Right kidney (tissue), 1 donor: ENCODE measurements at regions not wholly inside any gene's neighbourhood (a gene's known extent, or its start where the extent isn't known, plus 50 kb on each side); places are given as distances from the start of the nearest gene placed in this dataset.

Experiments
- DNase-seq: peaks from one replicate; pipeline ENCODE4 v3.0.0-alpha.2; 2016

DNA sequence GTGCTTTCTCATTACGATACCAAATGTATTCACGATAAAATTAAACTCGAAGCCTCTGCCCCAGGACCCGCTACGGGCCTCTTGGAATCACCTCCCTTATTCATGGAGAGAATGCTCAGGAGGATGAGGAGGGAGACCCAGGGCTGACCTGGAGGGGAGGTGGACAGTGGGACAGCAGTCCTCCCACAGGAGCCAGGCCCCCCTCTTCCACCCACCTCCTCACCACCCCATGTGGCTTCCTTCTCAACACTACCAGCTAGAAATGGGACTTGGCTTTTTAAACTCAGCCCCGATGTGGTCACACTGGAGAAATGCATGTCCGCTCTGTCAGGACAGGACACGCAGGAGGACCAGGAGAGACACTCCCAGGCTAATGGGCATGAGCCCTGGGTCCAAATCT lies 147.9 kb upstream of the ID2 start:
- no peak for DNase-seq

DNA sequence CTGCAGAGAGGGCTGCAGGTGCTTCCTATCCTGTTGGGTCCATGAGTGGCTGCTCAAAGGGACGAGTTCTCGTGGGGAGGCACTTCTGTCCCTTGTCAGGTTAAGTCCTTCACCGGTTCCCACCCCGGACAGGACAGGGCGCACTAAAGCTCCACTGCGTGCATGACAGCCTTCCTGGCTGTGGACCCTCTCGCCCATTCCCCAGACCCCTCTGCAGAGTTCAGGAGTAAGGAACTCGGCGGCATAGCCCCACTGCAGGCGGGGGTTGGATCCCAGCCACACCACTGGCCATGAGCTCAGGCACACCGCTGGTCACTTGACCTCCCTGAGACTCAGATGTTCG lies 147.5 kb upstream of the ID2 start:
- no peak for DNase-seq

DNA sequence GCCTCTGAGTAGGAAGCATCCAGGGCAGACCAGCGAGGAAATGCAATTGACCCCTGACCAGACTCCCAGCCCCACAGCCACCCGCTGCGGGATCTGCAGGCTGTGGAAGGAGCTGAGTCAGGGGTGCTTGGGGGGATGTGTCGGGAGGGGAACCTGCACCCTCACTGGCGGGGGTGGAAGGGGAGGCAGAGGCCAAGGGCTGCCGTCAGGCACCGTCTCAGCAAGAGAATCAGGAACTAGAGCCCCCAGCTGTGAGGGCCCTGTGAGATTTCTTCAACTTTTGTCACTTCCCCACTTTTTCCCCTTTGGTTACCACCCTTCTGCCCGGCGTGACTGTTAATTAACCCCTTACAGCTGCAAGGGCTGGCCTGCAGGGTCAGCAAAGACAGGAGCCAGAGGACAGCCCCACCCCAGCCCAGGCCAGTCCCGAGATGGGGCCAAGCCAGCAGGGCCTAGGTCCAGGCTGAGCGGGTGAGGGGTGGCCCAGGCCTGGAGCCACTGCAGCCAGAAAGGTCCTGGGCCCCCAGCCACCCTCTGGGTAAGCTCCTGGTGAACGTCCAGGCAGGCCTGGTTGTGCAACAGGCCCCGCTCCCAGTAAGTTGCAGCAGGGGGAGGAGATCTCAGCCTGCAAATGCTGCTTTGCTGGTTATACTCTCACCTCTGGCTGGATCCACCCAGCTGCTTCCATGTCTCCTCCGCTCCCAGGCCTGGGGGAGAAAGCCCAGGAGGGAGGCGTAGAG lies 147.0 kb upstream of the ID2 start:
- no peak for DNase-seq

DNA sequence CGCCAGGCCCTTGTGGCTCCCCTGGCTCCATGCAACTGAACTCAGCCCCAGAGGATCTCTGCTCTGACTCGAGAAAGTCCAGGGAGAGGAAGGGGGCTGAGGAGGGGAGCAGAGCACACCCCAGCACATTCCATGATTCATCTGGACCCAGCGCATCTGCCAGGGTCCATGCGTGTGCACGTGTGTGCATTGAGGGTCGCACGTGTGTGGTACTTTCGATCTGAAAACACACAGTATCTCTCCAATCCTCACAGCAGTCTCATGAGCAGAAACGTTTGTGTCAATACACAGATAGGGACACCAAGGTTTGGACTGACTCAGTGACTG lies 146.4 kb upstream of the ID2 start:
- DNase-seq = no peak

DNA sequence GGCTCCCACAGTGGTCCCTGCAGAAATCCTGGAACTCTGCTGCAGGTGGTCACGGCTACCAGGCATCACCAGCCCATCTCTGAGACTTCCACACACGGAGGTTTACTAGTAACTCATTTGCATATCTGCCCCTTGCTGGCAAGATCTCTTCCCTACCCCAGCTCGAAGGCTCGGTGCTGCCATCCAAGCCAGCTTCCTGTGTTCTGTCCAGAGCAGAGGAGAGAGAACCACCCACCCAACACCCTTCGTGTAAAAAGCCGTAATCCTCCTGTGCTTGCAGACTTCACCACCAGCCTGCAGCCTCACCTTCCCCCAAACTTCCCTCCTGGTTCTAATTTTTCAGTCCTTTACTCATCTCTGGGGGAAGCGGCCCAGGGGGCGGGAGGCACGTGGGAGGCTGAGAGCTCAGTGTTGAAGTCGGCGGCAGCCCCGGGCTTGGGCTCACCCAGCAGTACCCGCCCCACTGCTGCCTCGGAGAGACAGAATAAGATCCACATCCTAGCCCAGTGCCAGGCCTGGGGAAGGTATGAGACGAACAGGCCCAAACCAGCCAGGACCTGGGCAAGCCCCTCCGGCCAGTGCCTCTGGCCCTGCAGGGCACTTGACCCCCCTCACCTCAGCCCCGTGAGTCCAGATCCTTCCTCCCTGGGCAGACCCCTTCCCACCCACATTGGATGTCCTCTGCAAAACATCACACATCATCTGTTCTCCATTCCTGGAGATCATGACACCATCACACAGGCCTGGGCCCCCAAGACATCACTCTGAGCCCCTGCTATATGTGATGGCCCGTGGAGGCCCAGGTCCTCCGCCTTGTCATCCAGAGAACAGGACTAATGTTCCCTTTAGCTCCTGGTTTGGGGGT lies 145.8 kb upstream of the ID2 start:
- no peak for DNase-seq

DNA sequence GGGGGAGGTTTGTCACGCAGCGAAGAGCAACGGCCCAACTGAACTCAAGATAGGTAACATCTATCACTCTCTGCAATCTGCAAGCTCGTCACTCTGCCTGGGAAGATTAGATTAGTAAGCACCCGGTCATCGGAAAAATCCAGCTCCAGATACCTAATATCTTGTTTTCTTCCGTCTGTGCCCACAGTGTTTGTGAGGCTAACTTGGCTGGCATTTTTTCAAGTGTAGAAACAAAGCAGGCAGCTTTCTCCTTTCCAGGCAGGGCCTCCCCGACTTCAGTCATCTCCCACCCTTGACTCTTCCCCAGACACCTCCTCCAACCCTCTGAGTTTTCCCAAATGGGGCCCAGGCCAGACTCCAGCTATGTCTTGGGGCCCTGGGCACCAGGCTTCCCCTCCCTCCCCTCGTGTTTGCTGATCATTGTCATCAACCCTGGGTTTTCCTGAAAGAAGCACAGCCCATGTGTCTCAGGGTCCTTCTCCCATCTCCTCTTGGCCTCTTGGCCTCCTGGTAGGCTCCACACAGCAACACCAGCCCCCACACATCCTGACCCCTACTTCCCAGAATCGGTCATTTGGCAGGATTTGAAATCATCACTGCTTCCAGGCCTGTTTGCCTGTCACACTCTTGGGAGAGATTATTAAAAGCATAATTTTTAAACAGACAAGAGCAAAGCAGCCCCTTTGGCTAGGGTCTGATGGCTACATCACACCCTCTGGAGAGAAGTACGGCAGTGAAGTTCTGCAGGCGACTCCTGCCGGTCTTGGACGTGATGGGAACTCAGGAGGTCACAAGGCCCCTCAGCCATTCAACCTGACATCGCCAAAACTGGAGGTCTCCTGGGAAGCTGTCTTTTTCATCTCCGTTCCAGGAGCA lies 144.9 kb upstream of the ID2 start:
- DNase-seq = no peak

DNA sequence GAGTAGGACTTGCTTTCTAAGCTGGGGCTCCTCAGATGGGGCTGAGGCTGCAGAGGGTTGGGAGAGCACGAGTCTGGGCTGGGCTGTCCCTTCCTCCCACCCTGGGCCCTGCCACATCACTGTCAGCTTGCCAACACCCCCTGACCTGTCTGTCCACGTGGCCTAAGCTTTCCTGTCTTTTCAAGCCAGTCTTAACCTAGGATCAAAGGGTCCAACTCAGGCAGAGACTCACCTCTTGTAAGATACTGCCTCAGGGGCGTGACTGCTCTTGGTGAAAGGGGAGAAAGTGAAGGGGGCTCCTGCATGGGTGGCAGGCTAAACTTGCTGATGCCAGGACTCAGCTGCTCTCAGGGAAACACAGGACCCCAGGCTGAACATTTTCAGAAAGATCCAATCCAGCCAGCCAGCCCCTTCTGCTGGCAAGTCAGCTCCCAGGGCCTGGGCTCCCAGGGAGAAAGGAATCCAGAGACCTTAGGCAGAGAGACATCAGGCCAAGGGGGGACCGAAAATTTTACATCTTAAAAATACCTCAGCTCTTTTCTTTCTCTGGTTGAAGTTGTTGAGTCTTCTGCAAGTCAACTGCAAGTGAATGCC lies 144.2 kb upstream of the ID2 start:
- DNase-seq = no peak

DNA sequence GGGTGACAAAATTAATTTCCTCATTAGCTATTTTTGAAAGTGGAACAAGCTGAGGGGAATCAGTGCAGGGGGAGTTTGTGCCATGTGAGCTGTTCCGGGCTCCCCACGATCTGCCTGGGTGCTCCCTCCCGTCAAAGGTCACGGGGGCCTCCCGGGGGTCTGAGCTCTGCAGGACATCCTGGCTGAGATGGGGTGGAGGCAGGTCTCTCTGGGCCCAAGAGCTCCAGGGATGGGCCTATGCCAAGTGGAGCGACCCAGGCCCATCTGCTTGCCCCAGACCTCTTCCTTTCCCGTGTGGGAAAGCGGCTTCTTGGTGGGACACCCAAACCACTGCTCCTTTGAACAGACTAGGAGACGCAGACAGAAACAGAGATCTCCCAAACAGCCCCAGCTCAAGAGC lies 143.3 kb upstream of the ID2 start:
- no peak for DNase-seq

DNA sequence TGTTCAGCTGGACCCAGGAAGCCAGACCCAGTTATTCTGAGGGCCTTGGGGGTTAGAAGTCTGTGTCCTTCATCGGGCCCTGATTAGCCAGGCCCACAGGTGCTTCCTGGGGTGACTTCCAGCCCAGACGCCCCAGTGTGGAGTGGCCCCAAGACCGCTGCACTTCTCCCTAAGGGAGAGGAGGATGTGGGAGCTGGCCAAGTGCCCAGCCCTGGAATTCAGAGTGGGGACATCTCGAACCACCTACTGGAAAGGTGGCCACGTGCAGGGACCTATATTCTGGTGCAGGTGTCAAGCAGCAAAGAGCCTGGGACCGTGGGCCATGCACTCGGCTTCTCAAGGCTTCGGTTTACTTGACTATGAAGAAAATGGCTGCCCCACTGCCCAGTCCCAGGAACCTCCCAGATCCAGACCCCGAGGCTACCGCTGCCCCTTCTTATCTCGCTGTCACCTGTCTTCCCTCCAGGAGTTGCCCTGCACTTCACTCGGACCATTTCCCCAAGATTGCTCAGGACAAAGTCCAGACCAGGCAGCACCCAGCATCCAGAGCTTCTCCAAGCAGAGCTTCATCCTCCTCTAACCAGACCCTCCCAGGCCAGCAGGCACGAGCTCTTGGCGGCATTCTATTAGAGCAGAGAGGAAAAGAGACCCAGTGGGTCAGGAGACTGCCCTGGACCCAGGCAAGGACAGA lies 142.8 kb upstream of the ID2 start:
- DNase-seq = no peak

DNA sequence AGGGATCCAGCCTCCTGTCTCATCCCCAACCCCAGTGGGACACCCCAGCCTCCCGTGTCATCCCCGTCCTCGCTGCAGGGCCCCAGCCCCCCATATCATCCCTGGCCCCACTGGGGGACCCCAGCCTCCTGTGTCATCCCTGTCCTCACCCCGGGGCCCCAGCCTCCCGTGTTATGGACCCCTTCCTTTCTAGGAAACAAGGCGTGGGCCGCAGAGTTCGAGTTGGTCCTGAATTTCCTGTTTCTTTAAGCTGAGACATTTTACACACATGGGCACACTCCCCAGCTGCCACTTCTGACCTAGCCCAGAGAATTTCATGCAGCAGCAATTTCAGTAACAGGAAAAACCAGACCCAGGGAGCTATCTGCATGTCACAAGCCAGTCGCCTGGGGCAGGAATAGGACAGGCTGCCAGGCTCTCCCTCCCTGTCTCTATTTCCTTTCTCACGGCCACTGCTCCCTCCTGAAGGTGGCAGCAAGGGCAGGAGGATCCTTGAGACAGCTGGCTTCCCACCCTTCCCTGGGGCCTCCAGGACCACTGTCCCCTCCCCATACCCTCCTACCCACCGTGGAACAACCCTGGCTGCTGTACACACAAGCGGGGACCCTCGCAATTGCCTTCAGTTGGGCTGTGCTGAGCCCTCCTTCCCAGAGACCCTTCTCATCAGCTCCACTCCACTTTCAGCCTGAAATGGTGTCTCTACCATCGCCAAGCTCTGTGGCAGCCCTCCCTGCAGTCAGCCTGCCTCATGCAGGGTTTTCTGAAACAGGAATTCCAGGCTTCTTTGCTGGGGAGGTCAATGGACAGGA lies 141.9 kb upstream of the ID2 start:
- DNase-seq = peak; percentile 66

DNA sequence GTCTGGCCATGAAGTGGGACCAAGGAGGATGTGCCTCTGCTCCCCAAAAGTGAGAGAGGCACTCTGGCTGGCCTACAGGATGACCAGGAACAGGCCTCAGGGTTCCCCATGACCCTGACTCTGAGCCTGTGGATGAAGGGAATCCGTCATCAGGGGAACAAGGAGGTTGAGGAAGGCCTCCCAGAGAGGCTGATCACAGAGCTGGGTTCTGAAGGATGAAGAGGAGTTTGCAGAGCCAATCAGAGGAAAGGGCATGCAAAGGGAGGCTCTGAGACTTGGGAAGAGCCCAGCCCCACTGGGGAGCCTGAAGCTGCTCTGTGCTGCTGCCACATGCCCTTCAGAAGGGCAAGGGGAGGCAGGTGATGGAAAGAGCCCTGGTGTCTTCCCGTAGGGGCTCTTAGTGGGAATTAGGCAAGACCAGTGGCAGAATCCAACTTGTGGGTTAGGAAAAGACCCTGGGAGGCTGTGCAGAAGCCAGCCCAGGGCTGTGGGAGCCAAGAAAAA lies 141.3 kb upstream of the ID2 start:
- DNase-seq = no peak

DNA sequence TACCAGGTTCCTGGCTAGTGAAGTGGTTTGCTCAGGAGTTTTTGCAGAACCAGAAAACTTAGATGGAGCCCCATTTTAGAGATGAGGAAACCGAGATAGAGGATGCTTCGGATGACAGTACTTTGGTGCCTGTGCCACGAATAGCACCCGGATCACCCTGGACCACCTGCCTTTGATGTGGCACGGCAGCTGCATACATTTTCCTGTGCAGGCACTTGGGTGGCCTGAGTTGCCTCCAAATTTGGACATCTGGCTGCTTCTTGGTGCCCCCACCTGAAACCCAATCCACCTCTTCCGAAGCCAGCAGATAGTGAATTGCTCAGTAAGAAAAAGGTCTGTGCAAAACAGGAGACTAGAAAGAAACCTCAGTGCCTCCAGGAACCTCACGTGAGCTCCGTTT lies 140.6 kb upstream of the ID2 start:
- DNase-seq = no peak

DNA sequence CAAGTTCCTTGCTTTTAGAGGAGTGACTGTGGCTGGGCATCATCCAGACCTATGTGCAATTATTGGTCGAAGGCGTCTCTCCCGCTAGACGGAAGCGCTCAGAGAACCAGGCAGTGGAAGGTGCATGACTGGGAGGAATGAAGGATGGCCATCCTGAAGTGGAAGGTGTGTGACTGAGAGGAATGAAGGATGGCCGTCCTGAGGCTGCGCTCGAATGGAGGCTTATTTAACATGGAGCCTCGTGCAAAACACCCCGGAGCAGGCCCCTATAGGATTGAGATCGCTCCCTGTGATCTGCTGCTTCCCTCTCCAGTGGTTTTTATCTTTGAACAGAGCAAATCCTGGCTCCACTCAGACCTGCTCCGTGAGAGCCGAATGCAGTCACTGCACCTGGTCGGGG lies 140.2 kb upstream of the ID2 start:
- DNase-seq = no peak

DNA sequence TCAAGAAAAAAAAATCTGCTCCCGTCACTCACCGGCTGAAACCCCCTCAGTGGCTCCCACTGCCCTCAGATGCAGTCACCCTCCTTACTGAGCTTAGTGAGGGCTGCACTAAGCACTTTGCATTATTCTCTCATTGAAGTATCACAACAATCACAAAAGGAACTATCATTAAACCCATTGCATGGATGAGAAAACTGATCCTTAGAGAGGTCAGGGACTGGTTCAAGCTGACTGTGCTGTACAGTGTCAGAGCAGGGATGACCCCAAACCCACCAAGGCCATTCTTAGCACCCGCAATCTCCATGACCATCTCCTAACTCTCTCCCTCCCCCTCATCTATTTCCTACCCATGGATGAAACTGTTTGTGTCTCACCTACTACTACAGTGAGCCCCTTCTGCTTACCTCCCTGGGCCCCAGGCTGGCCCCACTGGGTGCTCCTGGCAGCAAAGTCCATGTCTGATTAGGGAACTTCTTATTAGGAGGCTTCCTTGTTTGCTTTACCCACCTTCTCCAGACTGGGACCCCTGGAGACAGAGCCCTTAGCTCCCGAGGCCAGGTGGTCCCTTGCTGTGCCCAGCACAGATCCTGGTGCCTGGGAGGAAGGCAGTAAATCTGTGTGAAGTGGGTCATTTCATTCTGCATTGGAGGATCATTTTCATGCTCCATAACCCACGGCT lies 139.3 kb upstream of the ID2 start:
- DNase-seq = no peak

DNA sequence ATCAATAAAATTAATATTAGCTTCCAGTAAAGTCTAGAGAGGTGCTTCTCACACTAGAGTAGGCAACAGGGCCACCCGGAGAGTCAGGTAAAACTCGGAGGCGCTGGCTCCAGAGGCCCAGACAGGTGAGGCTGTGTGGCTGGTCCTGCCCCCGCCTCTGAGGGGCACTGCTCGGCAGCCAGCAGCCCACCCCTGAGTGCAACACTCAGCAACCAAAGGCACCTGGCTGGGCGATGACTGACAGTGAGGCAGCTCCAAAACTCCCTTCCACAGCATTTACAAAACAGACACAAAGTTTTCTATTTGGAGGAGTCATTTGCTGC lies 138.8 kb upstream of the ID2 start:
- no peak for DNase-seq

DNA sequence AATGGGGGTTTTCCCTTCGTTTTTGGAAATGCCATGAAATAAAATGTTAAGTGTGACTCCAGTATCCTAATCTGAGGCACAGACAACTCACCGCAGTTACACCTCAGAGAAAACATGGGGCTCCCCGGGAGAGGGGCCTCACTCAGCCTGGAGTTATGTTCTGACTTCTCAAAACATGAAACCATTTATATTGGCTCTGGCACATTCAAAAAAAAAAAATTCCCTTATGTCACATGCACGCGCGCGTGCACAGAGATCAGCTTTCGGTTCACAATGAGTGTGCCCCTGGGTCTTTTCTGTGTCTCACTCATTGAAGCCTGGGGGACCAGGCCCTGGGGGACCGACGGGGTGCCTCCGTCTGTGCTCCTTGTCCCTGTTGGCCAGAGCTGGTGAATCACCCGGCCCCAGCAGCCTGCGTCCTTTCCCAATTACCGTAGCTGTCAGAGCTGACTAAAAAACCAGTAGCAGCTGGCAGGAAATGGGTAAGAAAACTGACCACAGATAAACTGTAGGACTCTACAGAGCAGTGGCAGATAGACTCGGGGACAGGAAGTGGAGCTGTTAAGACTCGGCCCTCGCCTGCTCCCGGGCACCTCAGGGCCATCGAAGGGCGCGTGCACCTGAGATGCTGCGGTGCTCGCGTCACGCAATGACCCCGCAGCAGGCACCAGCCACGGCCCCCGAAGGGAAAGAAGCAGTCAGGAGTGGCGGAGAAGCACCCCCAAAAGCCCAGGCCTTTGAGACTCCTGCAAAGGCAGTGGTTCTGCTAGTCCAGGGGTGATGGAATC lies 138.3 kb upstream of the ID2 start:
- DNase-seq = no peak

DNA sequence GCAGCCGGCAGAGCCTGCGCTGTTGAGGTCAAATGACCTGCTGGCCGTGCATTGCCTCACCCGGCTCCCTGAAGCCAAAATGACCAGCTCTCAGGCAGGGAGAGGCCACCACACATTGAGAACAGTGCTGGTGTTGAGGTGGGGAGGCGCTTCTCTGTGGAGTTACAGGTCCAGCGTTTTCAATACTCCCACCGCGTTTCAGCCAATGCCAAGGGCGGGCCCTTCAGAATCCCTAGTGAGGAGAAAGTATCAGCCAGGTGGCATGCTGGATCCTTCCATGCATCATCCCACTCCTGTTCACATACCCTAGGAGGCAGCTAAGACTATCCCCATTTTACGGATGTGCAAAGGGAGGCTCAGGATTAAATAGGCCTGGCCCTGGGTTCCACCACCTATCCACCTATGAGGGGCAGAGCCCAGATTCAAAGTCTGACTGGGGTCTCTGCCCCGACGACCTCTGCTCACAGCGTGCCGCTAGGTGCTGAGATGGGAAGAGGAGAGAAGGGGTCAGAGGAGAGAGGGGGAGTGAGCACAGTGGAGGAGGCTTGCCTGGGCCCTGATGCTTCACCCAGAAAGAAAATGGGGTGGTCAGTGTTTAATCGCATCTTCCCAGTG lies 137.6 kb upstream of the ID2 start:
- DNase-seq = no peak

DNA sequence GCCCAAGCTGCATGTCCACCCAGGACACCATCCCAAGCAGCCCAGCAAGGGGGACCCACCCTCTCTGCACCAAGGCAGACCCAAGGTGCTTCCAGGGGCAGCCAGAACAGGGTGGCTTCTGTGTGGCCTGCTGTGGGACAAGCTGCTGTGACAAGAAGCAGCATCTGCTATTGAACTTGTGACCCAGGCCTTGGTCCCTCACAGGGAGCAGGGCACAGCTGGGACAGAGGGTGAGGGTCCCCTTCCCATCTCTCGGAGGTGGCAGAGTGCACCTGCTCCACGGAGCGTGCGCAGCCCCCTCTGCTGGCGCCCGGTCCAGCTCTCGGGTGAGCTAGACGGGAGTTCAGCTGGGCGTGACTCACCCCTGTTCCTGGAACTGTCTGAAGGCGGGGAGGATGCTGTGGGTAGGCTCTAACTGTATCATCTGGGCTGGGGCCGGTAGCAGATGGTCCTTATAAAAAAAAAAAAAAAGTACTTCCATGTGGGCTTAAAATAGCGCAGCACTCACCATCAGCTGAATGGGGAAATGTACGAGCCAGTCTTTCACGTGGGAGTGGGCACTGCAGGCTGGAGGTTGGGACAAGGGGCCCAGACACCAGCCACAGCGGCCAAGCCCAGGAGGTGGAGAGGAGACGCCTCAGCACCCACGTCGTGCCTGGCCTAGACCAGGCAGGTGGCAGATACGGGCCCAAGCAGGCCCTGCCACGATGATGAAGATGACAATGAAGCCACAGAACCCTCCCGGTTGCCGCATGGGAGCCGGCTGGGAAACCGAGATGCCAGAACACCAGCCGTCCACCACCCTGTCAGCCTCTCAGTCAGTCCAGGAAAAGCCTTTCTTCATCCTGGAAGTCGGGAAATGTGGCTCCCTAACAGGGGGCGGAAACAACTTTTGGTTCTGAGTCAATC lies 136.8 kb upstream of the ID2 start:
- DNase-seq = peak; percentile 47
